ENCODE measurements at regions not wholly inside any gene's neighbourhood (a gene's known extent, or its start where the extent isn't known, plus 50 kb on each side); places are given as distances from the start of the nearest gene placed in this dataset.

DNA sequence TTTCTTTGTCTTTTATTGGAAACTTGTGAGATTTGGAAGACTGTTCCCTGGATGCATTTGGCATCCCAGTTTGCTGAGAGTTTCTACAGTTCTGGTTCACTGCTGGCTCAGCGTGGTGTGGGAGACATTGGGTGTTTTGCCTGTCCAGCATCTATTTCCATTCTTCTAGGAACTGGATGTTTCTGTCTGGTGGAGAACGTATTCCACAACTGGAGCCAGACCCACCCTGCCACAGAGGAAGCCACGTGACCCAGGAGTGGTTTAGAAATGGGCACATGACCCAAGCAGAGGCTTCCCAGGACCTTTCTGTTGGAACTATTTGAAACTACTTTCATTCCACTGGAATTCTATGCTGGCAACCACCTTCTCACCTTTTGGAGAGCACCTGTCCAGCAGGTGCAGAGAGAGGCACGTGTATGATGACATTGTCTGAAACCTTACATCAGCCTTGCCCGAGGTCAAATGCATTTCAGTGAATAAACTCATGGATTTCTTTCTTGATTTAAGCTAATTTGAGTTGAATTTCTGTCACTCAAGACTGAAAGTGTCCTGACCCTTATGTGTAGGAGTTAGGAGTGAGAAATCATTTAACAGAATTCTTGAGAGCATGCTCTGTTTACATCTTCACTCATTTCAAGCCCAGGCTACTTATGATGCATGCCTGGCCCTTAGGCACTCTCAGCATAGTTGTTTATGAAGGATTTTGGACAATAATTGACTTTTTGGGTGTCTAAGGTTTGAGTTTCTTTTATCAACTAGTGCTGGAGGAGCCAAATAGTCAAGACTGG lies 121.8 kb downstream of the AKAP11 start (continued):
- TF ChIP-seq, protein P1, sequence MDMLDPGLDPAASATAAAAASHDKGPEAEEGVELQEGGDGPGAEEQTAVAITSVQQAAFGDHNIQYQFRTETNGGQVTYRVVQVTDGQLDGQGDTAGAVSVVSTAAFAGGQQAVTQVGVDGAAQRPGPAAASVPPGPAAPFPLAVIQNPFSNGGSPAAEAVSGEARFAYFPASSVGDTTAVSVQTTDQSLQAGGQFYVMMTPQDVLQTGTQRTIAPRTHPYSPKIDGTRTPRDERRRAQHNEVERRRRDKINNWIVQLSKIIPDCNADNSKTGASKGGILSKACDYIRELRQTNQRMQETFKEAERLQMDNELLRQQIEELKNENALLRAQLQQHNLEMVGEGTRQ (IDR thresholded peaks at IDR 0.05): no peak
- TF ChIP-seq, protein P2, sequence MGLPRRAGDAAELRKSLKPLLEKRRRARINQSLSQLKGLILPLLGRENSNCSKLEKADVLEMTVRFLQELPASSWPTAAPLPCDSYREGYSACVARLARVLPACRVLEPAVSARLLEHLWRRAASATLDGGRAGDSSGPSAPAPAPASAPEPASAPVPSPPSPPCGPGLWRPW (IDR thresholded peaks at IDR 0.05): no peak
- TF ChIP-seq EHF (CRISPR knock-in tag; IDR thresholded peaks at IDR 0.05) (no peak), KDM5A (IDR thresholded peaks at IDR 0.05) (no peak)

DNA sequence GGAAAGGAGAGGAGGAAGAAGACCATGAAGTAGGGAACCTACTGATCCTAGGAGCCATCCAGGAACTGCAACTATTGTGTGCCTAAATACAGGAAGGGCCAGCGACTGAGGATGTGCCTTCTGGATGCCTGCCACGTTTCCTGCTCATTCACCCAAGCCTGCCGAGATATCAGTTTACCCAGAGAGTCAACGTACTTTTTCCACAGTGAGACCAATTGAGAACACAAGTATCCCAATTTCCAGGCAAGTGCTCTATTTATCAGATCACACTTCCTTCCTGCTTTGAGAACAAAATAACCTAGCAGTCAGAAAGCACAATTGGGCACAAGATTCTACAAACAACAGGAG lies 122.4 kb downstream of the AKAP11 start:
- H3K27ac ChIP-seq: no peak overlapping the region

DNA sequence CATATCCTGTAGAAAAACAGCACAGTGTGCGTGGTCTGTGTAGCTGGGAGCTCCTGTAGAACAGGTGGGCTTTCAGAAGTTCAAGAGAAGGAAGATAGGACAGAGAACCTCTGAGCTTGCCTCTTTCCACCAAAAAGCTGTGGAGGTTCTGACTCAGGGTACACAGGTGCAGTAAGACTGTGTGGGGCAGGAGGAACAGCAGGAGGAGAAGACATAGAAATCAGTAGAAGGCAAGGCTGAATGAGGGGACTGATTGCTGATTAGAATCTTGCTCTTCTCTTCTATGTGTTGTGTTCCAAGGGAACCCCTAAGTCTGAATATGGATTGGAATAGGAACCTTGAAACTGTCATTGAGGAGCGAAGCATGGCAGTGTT lies 122.7 kb downstream of the AKAP11 start:
- 39% methylated on average over 2 of the region's 2 CpGs for WGBS (ENCODE audit: missing lambda C conversion rate)
- H3K9me3 ChIP-seq: no peaks in the 10 kb centered on the region
- ChIA-PET CTCF (no interaction called here), POLR2A (no interaction called here)
- H3K4me2 ChIP-seq: no peak overlapping the region
- no peak for FAIRE-seq
- H3K4me1 ChIP-seq: no peaks in the 10 kb centered on the region
- TF ChIP-seq NR3C1 (IDR thresholded peaks at IDR 0.05) (no peak), EHMT2 (IDR thresholded peaks at IDR 0.05; ENCODE audit: low read depth) (no peak), CBX8 (IDR thresholded peaks at IDR 0.05) (no peak), KDM5A (IDR thresholded peaks at IDR 0.05) (no peak), HOXA7 (CRISPR knock-in tag; IDR thresholded peaks at IDR 0.05) (no peak), ESRRA (IDR thresholded peaks at IDR 0.05; ENCODE audit: borderline replicate concordance, low read length) (no peak), EP300 (IDR thresholded peaks at IDR 0.05) (no peak), HOXB13 (CRISPR knock-in tag; IDR thresholded peaks at IDR 0.05; ENCODE audit: low read depth) (no peak), MAFK (IDR thresholded peaks at IDR 0.05; ENCODE audit: partially characterized antibody) (no peak), HOXB5 (CRISPR knock-in tag; IDR thresholded peaks at IDR 0.05) (no peak), EHF (CRISPR knock-in tag; IDR thresholded peaks at IDR 0.05) (no peak)
- DNase-seq (ENCODE audit: low read depth in 1 of 2, low spot score in 1 of 2): no peak
- H3K4me3 ChIP-seq: no peak overlapping the region
- no peak for ATAC-seq
- no peak overlapping the region for H3K27ac ChIP-seq

More for the DNA sequence above, 122.4 kb downstream of the AKAP11 start:
- TF ChIP-seq, protein P1 (IDR thresholded peaks at IDR 0.05): no peak
- TF ChIP-seq MAFK (IDR thresholded peaks at IDR 0.05; ENCODE audit: partially characterized antibody): no peak
- no peak for TF ChIP-seq POLR2AphosphoS2 (conservative IDR thresholded peaks at IDR 0.05; ENCODE audit: low read length)
- TF ChIP-seq JUNB (IDR thresholded peaks at IDR 0.05): no peak
- TF ChIP-seq, protein P3, sequence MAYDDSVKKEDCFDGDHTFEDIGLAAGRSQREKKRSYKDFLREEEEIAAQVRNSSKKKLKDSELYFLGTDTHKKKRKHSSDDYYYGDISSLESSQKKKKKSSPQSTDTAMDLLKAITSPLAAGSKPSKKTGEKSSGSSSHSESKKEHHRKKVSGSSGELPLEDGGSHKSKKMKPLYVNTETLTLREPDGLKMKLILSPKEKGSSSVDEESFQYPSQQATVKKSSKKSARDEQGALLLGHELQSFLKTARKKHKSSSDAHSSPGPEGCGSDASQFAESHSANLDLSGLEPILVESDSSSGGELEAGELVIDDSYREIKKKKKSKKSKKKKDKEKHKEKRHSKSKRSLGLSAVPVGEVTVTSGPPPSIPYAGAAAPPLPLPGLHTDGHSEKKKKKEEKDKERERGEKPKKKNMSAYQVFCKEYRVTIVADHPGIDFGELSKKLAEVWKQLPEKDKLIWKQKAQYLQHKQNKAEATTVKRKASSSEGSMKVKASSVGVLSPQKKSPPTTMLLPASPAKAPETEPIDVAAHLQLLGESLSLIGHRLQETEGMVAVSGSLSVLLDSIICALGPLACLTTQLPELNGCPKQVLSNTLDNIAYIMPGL (CRISPR knock-in tag; IDR thresholded peaks at IDR 0.05; ENCODE audit: borderline replicate concordance): no peak
- TF ChIP-seq RNF2 (IDR thresholded peaks at IDR 0.05; ENCODE audit: borderline replicate concordance, low read depth): no peak
- no peak for TF ChIP-seq ZNF302 (CRISPR knock-in tag; IDR thresholded peaks at IDR 0.05)
- no peak for TF ChIP-seq SREBF2 (IDR thresholded peaks at IDR 0.05)
- TF ChIP-seq, protein P4, sequence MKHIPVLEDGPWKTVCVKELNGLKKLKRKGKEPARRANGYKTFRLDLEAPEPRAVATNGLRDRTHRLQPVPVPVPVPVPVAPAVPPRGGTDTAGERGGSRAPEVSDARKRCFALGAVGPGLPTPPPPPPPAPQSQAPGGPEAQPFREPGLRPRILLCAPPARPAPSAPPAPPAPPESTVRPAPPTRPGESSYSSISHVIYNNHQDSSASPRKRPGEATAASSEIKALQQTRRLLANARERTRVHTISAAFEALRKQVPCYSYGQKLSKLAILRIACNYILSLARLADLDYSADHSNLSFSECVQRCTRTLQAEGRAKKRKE (CRISPR knock-in tag; IDR thresholded peaks at IDR 0.05; ENCODE audit: low read depth): no peak
- no peak for TF ChIP-seq FOSL2 (IDR thresholded peaks at IDR 0.05)
- TF ChIP-seq FOSL2 (CRISPR knock-in tag; IDR thresholded peaks at IDR 0.05): no peak
- no peak for TF ChIP-seq MYC (IDR thresholded peaks at IDR 0.05; ENCODE audit: borderline replicate concordance, low read length)
- TF ChIP-seq, protein P2 (IDR thresholded peaks at IDR 0.05): no peak
- TF ChIP-seq, protein P5, sequence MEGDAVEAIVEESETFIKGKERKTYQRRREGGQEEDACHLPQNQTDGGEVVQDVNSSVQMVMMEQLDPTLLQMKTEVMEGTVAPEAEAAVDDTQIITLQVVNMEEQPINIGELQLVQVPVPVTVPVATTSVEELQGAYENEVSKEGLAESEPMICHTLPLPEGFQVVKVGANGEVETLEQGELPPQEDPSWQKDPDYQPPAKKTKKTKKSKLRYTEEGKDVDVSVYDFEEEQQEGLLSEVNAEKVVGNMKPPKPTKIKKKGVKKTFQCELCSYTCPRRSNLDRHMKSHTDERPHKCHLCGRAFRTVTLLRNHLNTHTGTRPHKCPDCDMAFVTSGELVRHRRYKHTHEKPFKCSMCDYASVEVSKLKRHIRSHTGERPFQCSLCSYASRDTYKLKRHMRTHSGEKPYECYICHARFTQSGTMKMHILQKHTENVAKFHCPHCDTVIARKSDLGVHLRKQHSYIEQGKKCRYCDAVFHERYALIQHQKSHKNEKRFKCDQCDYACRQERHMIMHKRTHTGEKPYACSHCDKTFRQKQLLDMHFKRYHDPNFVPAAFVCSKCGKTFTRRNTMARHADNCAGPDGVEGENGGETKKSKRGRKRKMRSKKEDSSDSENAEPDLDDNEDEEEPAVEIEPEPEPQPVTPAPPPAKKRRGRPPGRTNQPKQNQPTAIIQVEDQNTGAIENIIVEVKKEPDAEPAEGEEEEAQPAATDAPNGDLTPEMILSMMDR (IDR thresholded peaks at IDR 0.05): no peak
- no peak for TF ChIP-seq EHMT2 (IDR thresholded peaks at IDR 0.05; ENCODE audit: low read depth)
- Histone ChIP-seq H3K4me1 (no peaks in the 10 kb centered on the region), H3K4me2 (no peak overlapping the region), H3K9me3 (no peaks in the 10 kb centered on the region), H3K4me3 (no peak overlapping the region)
- POLR2A ChIA-PET: no interaction called here
- no peak for ATAC-seq
- DNase-seq (ENCODE audit: low read depth in 1 of 2, low spot score in 1 of 2): no peak
- no peak for FAIRE-seq
- CTCF ChIA-PET: no interaction called here
- WGBS (ENCODE audit: missing lambda C conversion rate): 36% methylated on average over 4 of the region's 4 CpGs
